SK-N-MC (cell line): ENCODE measurements at regions not wholly inside any gene's neighbourhood (a gene's known extent, or its start where the extent isn't known, plus 50 kb on each side); places are given as distances from the start of the nearest gene placed in this dataset.
"Not testable (repeated sequence)": the region's sequence is repeated elsewhere in the genome, so short reads cannot be mapped to it uniquely, and the experiment has no call there.

Source experiments
- EZH2 ChIP-seq: fragments of 200-600 bp; sonication (generic); IDR thresholded peaks from one replicate; pipeline ENCODE4 v1.6.1; 2017; ENCODE audit warnings: antibody characterized with exemption
- POLR2AphosphoS5 ChIP-seq: IDR thresholded peaks from 2 replicates; pipeline ENCODE4 v1.6.1; 2012; ENCODE audit warnings: mild to moderate bottlenecking, low read depth, low read length, borderline replicate concordance

DNA sequence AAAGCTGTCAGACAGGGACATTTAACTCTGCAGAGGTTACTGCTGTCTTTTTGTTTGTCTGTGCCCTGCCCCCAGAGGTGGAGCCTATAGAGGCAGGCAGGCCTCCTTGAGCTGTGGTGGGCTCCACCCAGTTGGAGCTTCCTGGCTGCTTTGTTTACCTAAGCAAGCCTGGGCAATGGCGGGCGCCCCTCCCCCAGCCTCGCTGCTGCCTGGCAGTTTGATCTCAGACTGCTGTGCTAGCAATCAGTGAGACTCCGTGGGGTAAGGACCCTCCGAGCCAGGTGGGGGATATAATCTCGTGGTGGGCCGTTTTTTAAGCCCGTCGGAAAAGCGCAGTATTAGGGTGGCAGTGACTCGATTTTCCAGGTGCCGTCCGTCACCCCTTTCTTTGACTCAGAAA lies 192.8 kb downstream of the AVL9 start:
- TF ChIP-seq EZH2, POLR2AphosphoS5: not testable (repeated sequence)
